ENCODE measurements at regions not wholly inside any gene's neighbourhood (a gene's known extent, or its start where the extent isn't known, plus 50 kb on each side); places are given as distances from the start of the nearest gene placed in this dataset.

DNA sequence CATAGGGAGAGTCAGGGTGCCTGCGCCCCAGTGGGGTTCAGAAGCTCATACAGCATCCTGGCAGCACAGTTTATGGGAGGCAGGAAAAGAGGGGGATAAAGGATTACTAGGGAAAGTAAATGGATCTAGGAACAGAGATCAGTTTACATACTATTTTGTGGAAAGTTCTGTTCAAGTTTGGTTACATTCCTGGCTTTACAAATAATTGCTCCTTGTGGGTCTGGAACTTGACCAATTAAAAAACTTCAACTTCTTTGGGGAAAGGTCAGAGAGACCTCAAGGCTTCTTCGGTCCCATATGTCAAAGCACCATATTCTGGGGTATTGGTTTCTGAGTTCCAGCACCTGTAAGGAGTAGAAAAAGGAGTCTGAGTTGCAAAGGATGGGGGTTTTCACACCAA is 64.1 kb downstream of the ZDHHC19 start:
- Histone ChIP-seq H3K4me3 (no peak overlapping the region), H3K4me1 (no peaks in the 10 kb centered on the region), H3K4me2 (no peak overlapping the region), H3K27ac (no peak overlapping the region), H3K9me3 (peaks cover 4% of the 10 kb centered on the region; the same call in 1 of the 3 replicates)
- DNase-seq (ENCODE audit: low read depth in 1 of 2, low spot score in 1 of 2) (no peak), FAIRE-seq (no peak), ATAC-seq (no peak)
- TF ChIP-seq HOXB5 (CRISPR knock-in tag; IDR thresholded peaks at IDR 0.05) (no peak), EP300 (IDR thresholded peaks at IDR 0.05) (no peak), SMC3 (IDR thresholded peaks at IDR 0.05) (no peak), NPAS2 (CRISPR knock-in tag; IDR thresholded peaks at IDR 0.05; ENCODE audit: borderline replicate concordance) (no peak), ZNF302 (CRISPR knock-in tag; IDR thresholded peaks at IDR 0.05) (no peak), PHF8 (IDR thresholded peaks at IDR 0.05; ENCODE audit: borderline replicate concordance, low read depth) (no peak), CEBPB (IDR thresholded peaks at IDR 0.05) (no peak), EHF (CRISPR knock-in tag; IDR thresholded peaks at IDR 0.05) (no peak), ZFP36 (IDR thresholded peaks at IDR 0.05; ENCODE audit: borderline replicate concordance, partially characterized antibody) (no peak), CHD2 (IDR thresholded peaks at IDR 0.05; ENCODE audit: low read length, partially characterized antibody) (no peak), ESRRA (IDR thresholded peaks at IDR 0.05; ENCODE audit: borderline replicate concordance, low read length) (no peak), CBX8 (IDR thresholded peaks at IDR 0.05) (no peak), NR3C1 (IDR thresholded peaks at IDR 0.05) (no peak)
- TF ChIP-seq, protein P1, sequence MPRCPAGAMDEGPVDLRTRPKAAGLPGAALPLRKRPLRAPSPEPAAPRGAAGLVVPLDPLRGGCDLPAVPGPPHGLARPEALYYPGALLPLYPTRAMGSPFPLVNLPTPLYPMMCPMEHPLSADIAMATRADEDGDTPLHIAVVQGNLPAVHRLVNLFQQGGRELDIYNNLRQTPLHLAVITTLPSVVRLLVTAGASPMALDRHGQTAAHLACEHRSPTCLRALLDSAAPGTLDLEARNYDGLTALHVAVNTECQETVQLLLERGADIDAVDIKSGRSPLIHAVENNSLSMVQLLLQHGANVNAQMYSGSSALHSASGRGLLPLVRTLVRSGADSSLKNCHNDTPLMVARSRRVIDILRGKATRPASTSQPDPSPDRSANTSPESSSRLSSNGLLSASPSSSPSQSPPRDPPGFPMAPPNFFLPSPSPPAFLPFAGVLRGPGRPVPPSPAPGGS (IDR thresholded peaks at IDR 0.05): no peak
- TF ChIP-seq, protein P2, sequence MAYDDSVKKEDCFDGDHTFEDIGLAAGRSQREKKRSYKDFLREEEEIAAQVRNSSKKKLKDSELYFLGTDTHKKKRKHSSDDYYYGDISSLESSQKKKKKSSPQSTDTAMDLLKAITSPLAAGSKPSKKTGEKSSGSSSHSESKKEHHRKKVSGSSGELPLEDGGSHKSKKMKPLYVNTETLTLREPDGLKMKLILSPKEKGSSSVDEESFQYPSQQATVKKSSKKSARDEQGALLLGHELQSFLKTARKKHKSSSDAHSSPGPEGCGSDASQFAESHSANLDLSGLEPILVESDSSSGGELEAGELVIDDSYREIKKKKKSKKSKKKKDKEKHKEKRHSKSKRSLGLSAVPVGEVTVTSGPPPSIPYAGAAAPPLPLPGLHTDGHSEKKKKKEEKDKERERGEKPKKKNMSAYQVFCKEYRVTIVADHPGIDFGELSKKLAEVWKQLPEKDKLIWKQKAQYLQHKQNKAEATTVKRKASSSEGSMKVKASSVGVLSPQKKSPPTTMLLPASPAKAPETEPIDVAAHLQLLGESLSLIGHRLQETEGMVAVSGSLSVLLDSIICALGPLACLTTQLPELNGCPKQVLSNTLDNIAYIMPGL (CRISPR knock-in tag; IDR thresholded peaks at IDR 0.05; ENCODE audit: borderline replicate concordance): no peak
- TF ChIP-seq, protein P3, sequence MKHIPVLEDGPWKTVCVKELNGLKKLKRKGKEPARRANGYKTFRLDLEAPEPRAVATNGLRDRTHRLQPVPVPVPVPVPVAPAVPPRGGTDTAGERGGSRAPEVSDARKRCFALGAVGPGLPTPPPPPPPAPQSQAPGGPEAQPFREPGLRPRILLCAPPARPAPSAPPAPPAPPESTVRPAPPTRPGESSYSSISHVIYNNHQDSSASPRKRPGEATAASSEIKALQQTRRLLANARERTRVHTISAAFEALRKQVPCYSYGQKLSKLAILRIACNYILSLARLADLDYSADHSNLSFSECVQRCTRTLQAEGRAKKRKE (CRISPR knock-in tag; IDR thresholded peaks at IDR 0.05; ENCODE audit: low read depth): no peak
- TF ChIP-seq, protein P4, sequence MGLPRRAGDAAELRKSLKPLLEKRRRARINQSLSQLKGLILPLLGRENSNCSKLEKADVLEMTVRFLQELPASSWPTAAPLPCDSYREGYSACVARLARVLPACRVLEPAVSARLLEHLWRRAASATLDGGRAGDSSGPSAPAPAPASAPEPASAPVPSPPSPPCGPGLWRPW (IDR thresholded peaks at IDR 0.05): no peak
- 49% methylated on average over 2 of the region's 2 CpGs for WGBS (ENCODE audit: missing lambda C conversion rate)
- POLR2A ChIA-PET: no interaction called here
- CTCF ChIA-PET: no interaction called here

DNA sequence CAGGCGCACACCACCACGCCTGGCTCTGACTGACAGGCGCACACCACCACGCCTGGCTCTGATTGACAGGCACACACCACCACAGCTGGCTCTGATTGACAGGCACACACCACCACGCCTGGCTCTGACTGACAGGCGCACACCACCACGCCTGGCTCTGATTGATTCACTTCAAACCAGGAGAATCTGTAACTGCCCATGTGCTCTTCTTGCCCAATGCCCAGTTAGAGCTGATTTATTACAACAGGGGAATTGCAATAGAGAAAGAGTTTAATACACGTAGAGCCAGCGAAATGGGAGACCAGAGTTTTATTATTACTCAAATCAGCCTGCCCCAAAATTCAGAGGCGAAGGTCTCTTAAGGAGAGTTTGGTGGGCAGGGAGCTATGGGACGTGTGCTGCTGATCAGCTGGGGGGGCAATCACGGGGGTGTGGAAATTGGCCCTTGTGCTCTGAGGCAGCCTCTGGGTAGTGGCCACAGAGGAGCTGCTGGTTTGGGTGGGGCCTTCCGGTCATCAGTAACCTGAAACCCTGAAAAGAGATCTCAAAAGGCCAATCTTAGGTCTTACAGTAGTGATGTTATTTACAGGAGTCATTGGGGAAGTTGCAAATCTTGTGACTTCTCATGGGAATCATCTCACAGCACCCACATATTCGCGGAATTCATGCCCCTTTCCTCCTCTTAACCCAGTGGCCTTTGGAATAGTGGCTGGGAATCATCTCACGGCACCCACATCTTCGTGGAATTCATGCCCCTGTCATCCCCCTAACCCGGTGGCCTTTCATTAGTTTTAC is 63.8 kb upstream of the TFRC start:
- Histone ChIP-seq H3K4me3 (no peak overlapping the region), H3K9me3 (no peaks in the 10 kb centered on the region; the same call in 2 of the 3 replicates), H3K4me2 (no peak overlapping the region), H3K4me1 (no peaks in the 10 kb centered on the region), H3K27ac (no peak overlapping the region)
- ChIA-PET POLR2A (no interaction called here), CTCF (no interaction called here)
- FAIRE-seq (no peak), ATAC-seq (no peak), DNase-seq (ENCODE audit: low read depth in 1 of 2, low spot score in 1 of 2) (no peak)
- WGBS (ENCODE audit: missing lambda C conversion rate): 69% methylated on average over 12 of the region's 18 CpGs
- no peak for TF ChIP-seq HEYL (CRISPR knock-in tag; IDR thresholded peaks at IDR 0.05)
- TF ChIP-seq KDM5A (IDR thresholded peaks at IDR 0.05): no peak
- no peak for TF ChIP-seq FOSL2 (IDR thresholded peaks at IDR 0.05)
- no peak for TF ChIP-seq FOSL2 (CRISPR knock-in tag; IDR thresholded peaks at IDR 0.05)
- TF ChIP-seq TFCP2L1 (CRISPR knock-in tag; IDR thresholded peaks at IDR 0.05): no peak
- no peak for TF ChIP-seq ZC3H11A (IDR thresholded peaks at IDR 0.05)
- TF ChIP-seq EP300 (IDR thresholded peaks at IDR 0.05): no peak
- TF ChIP-seq POLR2A (IDR thresholded peaks at IDR 0.05; ENCODE audit: low read length): no peak
- TF ChIP-seq NPAS2 (CRISPR knock-in tag; IDR thresholded peaks at IDR 0.05; ENCODE audit: borderline replicate concordance): no peak
- TF ChIP-seq, protein P5, sequence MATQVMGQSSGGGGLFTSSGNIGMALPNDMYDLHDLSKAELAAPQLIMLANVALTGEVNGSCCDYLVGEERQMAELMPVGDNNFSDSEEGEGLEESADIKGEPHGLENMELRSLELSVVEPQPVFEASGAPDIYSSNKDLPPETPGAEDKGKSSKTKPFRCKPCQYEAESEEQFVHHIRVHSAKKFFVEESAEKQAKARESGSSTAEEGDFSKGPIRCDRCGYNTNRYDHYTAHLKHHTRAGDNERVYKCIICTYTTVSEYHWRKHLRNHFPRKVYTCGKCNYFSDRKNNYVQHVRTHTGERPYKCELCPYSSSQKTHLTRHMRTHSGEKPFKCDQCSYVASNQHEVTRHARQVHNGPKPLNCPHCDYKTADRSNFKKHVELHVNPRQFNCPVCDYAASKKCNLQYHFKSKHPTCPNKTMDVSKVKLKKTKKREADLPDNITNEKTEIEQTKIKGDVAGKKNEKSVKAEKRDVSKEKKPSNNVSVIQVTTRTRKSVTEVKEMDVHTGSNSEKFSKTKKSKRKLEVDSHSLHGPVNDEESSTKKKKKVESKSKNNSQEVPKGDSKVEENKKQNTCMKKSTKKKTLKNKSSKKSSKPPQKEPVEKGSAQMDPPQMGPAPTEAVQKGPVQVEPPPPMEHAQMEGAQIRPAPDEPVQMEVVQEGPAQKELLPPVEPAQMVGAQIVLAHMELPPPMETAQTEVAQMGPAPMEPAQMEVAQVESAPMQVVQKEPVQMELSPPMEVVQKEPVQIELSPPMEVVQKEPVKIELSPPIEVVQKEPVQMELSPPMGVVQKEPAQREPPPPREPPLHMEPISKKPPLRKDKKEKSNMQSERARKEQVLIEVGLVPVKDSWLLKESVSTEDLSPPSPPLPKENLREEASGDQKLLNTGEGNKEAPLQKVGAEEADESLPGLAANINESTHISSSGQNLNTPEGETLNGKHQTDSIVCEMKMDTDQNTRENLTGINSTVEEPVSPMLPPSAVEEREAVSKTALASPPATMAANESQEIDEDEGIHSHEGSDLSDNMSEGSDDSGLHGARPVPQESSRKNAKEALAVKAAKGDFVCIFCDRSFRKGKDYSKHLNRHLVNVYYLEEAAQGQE (IDR thresholded peaks at IDR 0.05): no peak
- no peak for TF ChIP-seq RARB (CRISPR knock-in tag; IDR thresholded peaks at IDR 0.05)
- TF ChIP-seq, protein P6, sequence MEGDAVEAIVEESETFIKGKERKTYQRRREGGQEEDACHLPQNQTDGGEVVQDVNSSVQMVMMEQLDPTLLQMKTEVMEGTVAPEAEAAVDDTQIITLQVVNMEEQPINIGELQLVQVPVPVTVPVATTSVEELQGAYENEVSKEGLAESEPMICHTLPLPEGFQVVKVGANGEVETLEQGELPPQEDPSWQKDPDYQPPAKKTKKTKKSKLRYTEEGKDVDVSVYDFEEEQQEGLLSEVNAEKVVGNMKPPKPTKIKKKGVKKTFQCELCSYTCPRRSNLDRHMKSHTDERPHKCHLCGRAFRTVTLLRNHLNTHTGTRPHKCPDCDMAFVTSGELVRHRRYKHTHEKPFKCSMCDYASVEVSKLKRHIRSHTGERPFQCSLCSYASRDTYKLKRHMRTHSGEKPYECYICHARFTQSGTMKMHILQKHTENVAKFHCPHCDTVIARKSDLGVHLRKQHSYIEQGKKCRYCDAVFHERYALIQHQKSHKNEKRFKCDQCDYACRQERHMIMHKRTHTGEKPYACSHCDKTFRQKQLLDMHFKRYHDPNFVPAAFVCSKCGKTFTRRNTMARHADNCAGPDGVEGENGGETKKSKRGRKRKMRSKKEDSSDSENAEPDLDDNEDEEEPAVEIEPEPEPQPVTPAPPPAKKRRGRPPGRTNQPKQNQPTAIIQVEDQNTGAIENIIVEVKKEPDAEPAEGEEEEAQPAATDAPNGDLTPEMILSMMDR (IDR thresholded peaks at IDR 0.05): no peak
- TF ChIP-seq, protein P7, sequence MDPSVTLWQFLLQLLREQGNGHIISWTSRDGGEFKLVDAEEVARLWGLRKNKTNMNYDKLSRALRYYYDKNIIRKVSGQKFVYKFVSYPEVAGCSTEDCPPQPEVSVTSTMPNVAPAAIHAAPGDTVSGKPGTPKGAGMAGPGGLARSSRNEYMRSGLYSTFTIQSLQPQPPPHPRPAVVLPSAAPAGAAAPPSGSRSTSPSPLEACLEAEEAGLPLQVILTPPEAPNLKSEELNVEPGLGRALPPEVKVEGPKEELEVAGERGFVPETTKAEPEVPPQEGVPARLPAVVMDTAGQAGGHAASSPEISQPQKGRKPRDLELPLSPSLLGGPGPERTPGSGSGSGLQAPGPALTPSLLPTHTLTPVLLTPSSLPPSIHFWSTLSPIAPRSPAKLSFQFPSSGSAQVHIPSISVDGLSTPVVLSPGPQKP (IDR thresholded peaks at IDR 0.05; ENCODE audit: low read depth, low read length): no peak

Measured in A549 (cell line).